HUES48 (cell line): ENCODE measurements at regions not wholly inside any gene's neighbourhood (a gene's known extent, or its start where the extent isn't known, plus 50 kb on each side); places are given as distances from the start of the nearest gene placed in this dataset.

Experiments
- H3K27ac ChIP-seq: one replicate; pipeline ENCODE4 v1.7.0; 2013; ENCODE audit warnings: low read depth, low read length, inconsistent platforms
- H3K27me3 ChIP-seq: 2 replicates; pipeline ENCODE4 v1.6.1; 2013; ENCODE audit warnings: mild to moderate bottlenecking, low read length; ENCODE audit not compliant: control insufficient read depth, insufficient read depth
- H3K36me3 ChIP-seq: 2 replicates; pipeline ENCODE4 v1.6.1; 2013; ENCODE audit warnings: low read length; ENCODE audit not compliant: control insufficient read depth, insufficient read depth
- H3K4me1 ChIP-seq: 2 replicates; pipeline ENCODE4 v1.6.1; 2013; ENCODE audit warnings: mild to moderate bottlenecking, low read length; ENCODE audit not compliant: control insufficient read depth, insufficient read depth
- H3K4me3 ChIP-seq: 2 replicates; pipeline ENCODE4 v1.5.1; 2013; ENCODE audit warnings: mild to moderate bottlenecking, low read depth, low read length
- H3K9ac ChIP-seq: 2 replicates; pipeline ENCODE4 v1.6.1; 2013; ENCODE audit warnings: mild to moderate bottlenecking, low read depth, low read length, moderate library complexity
- H3K9me3 ChIP-seq: 2 replicates; pipeline ENCODE4 v1.6.1; 2013; ENCODE audit warnings: low read length; ENCODE audit not compliant: control insufficient read depth, insufficient read depth

DNA sequence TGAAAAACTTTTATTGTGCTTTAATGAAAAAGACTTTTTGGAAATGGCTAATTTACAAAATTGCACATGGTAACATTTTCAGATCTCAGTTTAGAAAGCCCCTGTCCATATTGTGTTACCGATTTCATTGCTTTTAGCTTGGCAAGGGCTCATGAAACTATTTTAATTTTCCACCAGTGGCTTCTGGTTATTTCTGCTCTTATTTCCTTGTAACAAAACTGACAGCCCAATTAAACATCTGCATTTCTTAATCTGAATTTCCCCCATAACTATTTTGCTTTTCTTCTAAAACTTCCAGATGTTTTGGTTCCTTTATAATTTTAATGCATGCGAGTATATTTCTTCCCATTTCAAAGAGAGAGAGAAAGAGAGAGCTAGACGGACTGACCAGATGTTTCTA is 264.8 kb downstream of the PTPRC start:
- Histone ChIP-seq H3K4me3 (no peak overlapping the region), H3K27me3 (no peaks in the 10 kb centered on the region), H3K27ac (no peak overlapping the region), H3K36me3 (no peaks in the 10 kb centered on the region), H3K9ac (no peak overlapping the region), H3K4me1 (peaks cover 16% of the 10 kb centered on the region), H3K9me3 (no peaks in the 10 kb centered on the region)

DNA sequence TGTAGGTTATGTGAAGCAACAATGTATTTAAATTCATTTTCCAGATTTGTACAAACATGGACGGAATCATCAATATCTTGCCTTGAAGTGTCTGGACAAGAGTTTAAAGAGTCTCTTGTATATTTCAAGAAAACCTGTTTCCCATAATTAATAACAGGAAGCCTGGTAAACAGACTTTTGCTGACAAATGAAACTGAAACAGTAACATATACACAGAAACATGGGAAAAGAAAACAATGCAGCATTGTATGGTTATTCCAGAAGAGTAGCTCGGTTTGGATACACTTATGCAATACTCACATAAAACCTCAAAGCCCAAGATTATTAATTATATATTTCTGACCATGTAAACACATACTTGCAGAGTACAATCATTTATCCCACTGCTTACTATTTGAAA is 265.5 kb downstream of the PTPRC start:
- no peaks in the 10 kb centered on the region for H3K36me3 ChIP-seq
- no peak overlapping the region for H3K4me3 ChIP-seq
- H3K9me3 ChIP-seq: no peaks in the 10 kb centered on the region
- peaks cover 16% of the 10 kb centered on the region for H3K4me1 ChIP-seq
- no peaks in the 10 kb centered on the region for H3K27me3 ChIP-seq
- H3K9ac ChIP-seq: no peak overlapping the region
- H3K27ac ChIP-seq: no peak overlapping the region

DNA sequence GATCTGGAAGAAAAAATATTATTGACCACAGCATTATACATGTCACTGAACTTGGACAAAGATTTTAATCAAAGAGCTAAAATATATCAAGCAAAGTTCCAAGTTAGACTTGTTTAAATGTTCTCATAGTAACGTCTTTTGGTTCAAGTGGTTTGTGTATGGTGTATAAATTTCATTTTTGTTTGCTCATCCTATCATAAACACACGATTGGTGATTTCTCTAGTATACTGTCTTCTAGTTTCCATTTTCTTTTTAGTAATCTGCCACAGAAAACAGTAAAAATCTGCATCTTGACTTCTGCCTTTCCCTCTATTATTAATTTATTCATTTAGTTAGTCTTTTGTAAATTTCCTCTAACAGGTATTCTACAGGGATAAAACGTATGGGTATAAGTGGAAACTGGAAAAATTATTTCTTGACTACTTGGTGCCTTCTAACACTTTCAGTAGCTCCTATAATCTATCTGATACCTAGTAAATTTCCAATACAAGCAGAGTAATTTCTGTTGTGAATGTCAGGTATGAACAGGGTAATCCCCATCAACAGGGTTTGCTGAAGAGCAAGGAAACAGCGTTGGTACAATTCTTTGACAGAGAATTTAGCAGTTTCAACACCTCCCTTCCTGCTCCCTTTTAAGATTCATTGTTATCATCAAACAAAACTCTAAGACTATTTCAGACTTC is 268.0 kb downstream of the PTPRC start:
- no peaks in the 10 kb centered on the region for H3K9me3 ChIP-seq
- H3K4me3 ChIP-seq: no peak overlapping the region
- no peaks in the 10 kb centered on the region for H3K36me3 ChIP-seq
- no peaks in the 10 kb centered on the region for H3K27me3 ChIP-seq
- H3K27ac ChIP-seq: no peak overlapping the region
- H3K4me1 ChIP-seq: peaks cover 16% of the 10 kb centered on the region
- no peak overlapping the region for H3K9ac ChIP-seq

DNA sequence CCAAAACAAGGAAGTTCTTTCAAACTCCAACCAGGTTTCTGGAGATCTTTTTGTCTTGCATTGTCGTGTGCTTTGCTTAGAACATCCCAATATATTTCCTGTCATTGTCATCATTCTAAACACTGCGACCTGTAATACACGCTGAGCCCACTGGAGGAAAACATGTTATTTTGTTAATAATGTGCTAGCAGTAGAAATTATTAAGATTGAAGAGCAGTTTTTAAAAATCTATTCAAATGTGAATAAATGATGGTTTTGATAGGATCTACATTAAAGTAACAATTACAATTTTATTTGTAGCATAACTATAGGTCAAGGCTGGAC is 268.5 kb downstream of the PTPRC start:
- no peaks in the 10 kb centered on the region for H3K27me3 ChIP-seq
- peaks cover 16% of the 10 kb centered on the region for H3K4me1 ChIP-seq
- H3K27ac ChIP-seq: no peak overlapping the region
- H3K9ac ChIP-seq: no peak overlapping the region
- H3K4me3 ChIP-seq: no peak overlapping the region
- H3K36me3 ChIP-seq: no peaks in the 10 kb centered on the region
- no peaks in the 10 kb centered on the region for H3K9me3 ChIP-seq

DNA sequence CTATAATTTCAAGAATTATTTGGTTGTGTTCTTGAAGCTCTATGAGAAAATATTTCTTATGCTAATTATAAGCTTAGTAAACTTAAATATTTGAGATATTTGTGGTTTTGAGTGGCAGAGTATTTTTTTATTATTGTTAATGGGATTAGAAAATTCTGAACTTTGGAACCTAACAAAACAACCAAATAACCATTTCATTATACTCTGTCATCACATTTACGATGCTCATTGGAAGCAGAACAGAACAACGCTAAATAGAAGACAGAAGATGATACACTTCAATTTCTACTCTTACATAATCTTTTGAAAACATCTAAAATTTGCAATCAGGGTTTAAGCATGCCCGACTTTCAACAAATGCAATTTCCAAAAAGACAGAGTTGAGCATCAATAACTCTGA is 270.2 kb downstream of the PTPRC start:
- no peak overlapping the region for H3K4me3 ChIP-seq
- H3K36me3 ChIP-seq: no peaks in the 10 kb centered on the region
- no peaks in the 10 kb centered on the region; the same call in 1 of the 2 replicates for H3K4me1 ChIP-seq
- no peak overlapping the region for H3K9ac ChIP-seq
- no peak overlapping the region for H3K27ac ChIP-seq
- H3K9me3 ChIP-seq: no peaks in the 10 kb centered on the region
- no peaks in the 10 kb centered on the region for H3K27me3 ChIP-seq

DNA sequence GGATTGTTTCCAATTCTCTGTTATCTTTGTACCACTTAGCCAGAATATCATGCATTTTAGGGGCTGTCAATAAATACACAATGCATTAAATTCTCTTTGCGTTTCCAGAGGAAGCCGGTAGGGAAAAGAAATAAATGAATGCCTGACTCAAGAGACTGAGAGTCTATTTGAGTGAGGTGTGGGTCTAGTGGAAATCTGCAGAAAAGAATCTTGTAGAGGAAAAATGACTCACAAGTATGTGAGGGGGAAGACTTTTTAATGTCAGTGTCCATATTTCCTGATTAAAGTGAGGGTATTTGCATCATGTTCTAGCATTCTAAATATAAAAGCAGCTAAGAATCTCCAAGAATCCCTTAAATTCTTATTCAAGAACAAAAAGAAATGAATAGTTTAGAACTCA is 271.1 kb downstream of the PTPRC start:
- Histone ChIP-seq H3K27me3 (no peaks in the 10 kb centered on the region), H3K9me3 (no peaks in the 10 kb centered on the region), H3K9ac (no peak overlapping the region), H3K4me3 (no peak overlapping the region), H3K27ac (no peak overlapping the region), H3K36me3 (no peaks in the 10 kb centered on the region), H3K4me1 (no peaks in the 10 kb centered on the region)

DNA sequence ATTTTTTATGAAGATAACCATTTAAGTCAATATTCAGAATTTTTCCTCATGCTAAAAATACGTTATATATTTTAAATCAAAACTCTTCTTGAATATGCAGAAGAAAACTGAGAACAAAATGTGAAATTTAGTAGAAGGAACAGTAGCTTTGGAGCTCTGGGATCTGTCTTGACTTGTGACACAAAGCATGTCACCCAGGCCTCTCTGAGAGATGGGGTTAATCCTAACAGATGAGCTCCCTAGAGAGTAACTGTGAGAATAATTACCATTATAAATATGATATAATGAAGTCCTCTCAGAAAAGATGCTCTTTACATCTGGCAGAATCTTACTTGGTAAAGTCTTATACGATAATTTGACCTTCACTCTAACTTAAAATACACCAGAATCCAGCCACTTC is 272.0 kb downstream of the PTPRC start:
- Histone ChIP-seq H3K9ac (no peak overlapping the region), H3K36me3 (no peaks in the 10 kb centered on the region), H3K4me3 (no peak overlapping the region), H3K27me3 (no peaks in the 10 kb centered on the region), H3K9me3 (no peaks in the 10 kb centered on the region), H3K27ac (no peak overlapping the region), H3K4me1 (no peaks in the 10 kb centered on the region)

DNA sequence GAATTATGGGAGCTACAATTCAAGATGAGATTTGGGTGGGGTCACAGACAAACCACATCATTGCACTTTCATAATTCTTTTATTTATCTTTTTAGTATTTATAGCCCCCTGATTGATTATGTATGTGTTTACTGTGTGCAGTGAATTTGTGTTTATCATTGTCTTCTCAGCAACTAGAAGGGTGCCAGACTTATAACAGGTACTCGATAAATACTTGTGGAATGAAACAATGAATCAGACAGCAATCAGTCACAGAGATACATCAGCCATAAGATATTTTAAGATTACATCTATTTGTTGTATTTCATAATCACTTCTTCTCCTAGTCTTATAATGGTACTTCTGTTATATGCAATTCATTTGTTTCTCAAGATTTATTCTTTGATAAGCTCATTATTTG is 273.2 kb downstream of the PTPRC start:
- no peak overlapping the region for H3K4me3 ChIP-seq
- no peaks in the 10 kb centered on the region for H3K9me3 ChIP-seq
- no peaks in the 10 kb centered on the region for H3K27me3 ChIP-seq
- no peak overlapping the region for H3K27ac ChIP-seq
- no peaks in the 10 kb centered on the region for H3K36me3 ChIP-seq
- H3K9ac ChIP-seq: no peak overlapping the region
- H3K4me1 ChIP-seq: no peaks in the 10 kb centered on the region

DNA sequence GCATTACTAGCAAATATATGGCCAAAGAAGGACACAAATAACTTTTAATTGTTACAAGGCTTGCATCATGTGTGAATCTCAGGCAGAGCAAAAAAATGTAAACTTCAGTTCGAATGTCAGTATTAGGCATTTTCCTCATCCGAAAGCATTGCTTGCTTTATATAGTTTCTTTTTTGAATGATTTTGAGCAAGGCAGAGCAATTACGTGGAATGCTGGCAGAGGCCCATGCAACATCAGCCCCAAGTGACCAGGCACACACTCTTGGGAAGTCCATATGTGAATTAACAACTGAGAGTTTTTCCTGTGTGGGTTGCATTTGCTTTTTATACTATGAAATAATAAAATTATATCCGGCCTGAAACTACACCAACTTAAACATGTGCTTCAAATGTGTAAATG is 274.8 kb downstream of the PTPRC start:
- Histone ChIP-seq H3K4me1 (no peaks in the 10 kb centered on the region), H3K27me3 (no peaks in the 10 kb centered on the region), H3K36me3 (no peaks in the 10 kb centered on the region), H3K9ac (no peak overlapping the region), H3K4me3 (no peak overlapping the region), H3K27ac (no peak overlapping the region), H3K9me3 (no peaks in the 10 kb centered on the region)

DNA sequence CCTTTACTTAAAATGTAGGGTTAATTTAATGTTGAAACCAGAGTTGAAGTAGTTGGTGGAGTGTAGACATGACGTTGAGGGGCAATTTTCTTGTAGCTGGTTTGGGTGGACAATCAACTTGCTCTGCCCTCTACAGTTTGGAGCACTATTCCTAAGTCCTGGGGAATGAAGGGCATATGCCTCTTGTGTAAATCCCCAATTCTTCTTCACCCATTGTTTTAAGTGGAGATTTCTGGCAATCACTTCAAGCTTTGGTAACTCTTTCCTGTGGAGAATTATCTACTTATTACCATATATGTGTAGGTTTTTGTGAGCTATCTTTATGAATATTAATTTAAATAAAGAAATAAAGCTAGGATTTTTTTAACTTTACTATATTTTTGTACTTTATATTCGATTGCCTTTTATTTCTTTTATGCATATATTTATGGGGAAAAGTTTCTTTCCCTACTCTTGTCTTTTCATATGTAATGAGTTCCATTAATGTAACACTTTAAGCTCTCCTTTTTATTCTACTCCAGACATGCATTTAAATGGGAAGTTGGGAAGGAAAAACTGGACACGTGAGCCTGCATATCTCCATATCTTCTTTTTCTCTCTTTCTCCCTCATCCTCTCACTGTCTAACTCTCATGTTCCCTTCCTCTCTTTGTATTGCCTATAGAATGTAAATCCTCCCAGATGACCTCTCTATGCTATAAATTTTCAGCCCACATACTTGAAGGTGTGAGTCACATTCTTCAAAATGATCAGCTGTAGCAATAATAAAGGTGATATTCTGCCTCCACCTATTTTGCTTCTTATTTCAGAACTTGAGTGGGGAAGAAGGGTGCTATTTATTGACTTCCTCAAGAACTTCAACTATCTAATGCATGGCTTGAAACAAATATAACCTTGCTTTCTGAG is 276.7 kb downstream of the PTPRC start:
- Histone ChIP-seq H3K4me1 (peaks cover 4% of the 10 kb centered on the region; the same call in 1 of the 2 replicates), H3K9ac (no peak overlapping the region), H3K27me3 (no peaks in the 10 kb centered on the region), H3K36me3 (no peaks in the 10 kb centered on the region), H3K27ac (no peak overlapping the region), H3K4me3 (no peak overlapping the region), H3K9me3 (no peaks in the 10 kb centered on the region)

DNA sequence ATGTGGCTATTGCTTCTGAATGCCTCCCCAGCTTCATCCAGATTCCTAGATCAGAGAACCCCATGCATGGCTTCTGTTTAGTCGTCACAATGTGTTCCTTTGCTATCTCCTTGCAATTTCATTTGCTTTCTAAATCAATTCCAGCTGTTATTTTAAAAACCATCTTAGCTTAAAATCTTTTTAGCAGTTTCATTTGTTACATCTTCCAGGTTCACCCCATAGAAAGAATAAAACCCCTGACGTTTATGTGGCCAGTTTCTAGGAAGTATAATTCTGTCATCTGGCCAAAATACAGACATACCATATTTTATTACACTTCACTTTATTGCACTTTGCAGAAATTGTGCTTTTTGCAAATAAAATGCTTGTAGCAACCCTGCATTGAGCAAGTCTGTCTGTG is 278.4 kb downstream of the PTPRC start:
- no peak overlapping the region for H3K9ac ChIP-seq
- H3K36me3 ChIP-seq: no peaks in the 10 kb centered on the region
- no peak overlapping the region for H3K4me3 ChIP-seq

More for the DNA sequence above, 278.4 kb downstream of the PTPRC start:
- no peak overlapping the region for H3K27ac ChIP-seq
- no peaks in the 10 kb centered on the region for H3K9me3 ChIP-seq
- H3K4me1 ChIP-seq: peaks cover 4% of the 10 kb centered on the region; the same call in 1 of the 2 replicates
- H3K27me3 ChIP-seq: no peaks in the 10 kb centered on the region
